GM23338 (cell line): ENCODE measurements at regions not wholly inside any gene's neighbourhood (a gene's known extent, or its start where the extent isn't known, plus 50 kb on each side); places are given as distances from the start of the nearest gene placed in this dataset.

ENCODE experiments used
- EZH2 ChIP-seq: fragments of 200-600 bp; sonication (generic); IDR thresholded peaks from one replicate; pipeline ENCODE4 v1.8.0; 2017; ENCODE audit warnings: antibody characterized with exemption, mild to moderate bottlenecking, low read depth; ENCODE audit not compliant: unreplicated experiment
- JUNB ChIP-seq: IDR thresholded peaks from one replicate; pipeline ENCODE4 v1.6.1; 2016; ENCODE audit warnings: antibody characterized with exemption; ENCODE audit not compliant: unreplicated experiment
- TF ChIP-seq, protein P1 (sequence below), 2 experiments: fragments of 200-600 bp in 1 of 2; sonication (generic) in 1 of 2; conservative IDR thresholded peaks; 2 replicates each; pipeline versions ENCODE4 v1.5.1 to v1.6.1; 2016 to 2017; ENCODE audit warnings: antibody characterized with exemption in 2 of 2, low read depth in 2 of 2, mild to moderate bottlenecking in 2 of 2, moderate library complexity in 1 of 2

DNA sequence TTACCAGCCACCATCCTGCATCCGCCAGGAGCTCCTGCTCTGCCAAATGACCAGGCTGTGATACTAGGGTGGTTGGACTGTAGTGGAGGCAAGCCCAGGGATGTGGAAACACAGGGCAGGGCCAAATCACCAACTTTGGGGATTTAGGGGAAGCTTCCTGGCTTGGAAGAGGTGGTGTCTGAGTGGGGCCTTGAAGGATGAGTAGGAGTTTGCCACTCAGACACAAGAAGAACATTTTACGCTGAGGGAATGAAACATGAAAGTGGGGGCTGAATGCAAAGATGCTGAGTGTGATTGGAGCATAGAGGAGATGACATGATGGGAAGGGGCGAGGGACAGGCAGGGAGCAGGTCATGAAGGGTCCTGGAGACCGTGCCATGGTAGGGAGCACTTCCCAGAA is 329.5 kb downstream of the RPS24 start:
- TF ChIP-seq, protein P1, sequence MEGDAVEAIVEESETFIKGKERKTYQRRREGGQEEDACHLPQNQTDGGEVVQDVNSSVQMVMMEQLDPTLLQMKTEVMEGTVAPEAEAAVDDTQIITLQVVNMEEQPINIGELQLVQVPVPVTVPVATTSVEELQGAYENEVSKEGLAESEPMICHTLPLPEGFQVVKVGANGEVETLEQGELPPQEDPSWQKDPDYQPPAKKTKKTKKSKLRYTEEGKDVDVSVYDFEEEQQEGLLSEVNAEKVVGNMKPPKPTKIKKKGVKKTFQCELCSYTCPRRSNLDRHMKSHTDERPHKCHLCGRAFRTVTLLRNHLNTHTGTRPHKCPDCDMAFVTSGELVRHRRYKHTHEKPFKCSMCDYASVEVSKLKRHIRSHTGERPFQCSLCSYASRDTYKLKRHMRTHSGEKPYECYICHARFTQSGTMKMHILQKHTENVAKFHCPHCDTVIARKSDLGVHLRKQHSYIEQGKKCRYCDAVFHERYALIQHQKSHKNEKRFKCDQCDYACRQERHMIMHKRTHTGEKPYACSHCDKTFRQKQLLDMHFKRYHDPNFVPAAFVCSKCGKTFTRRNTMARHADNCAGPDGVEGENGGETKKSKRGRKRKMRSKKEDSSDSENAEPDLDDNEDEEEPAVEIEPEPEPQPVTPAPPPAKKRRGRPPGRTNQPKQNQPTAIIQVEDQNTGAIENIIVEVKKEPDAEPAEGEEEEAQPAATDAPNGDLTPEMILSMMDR (conservative IDR thresholded peaks at IDR 0.05; ENCODE audit: low read depth in 2 of 2) = no peak
- TF ChIP-seq EZH2 = no peak
- TF ChIP-seq JUNB = no peak
